ENCODE measurements at regions not wholly inside any gene's neighbourhood (a gene's known extent, or its start where the extent isn't known, plus 50 kb on each side); places are given as distances from the start of the nearest gene placed in this dataset.
A peak's percentile ranks its signal among the peaks of the same experiment; 100 is the strongest.

DNA sequence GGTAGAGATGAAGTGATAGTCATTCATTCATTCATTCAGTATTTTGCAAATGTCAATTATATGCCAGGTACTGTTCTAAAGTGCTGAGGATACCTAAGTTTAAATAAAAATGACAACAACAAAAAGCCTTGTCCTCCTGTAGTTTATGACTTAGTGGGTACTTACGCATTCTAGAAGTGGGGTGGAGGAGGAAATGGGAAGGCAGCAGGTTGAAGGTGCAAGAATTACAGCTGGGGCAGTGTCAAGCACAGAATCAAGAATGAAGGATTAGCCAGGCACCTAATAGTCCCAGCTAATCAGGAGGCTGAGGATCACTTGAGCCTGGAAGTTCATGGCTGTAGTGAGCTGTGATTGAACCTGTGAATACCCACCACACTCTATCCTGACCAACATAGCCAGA is 90.7 kb upstream of the STARD13 start:
- ATAC-seq, result no peak
- Histone ChIP-seq H3K9me3 (no peaks in the 10 kb centered on the region), H3K36me3 (replicated peaks in 1 of 2; ENCODE audit: insufficient read depth in 1 of 2, low read depth in 2 of 2) (no peaks in the 10 kb centered on the region), H3K27ac (peak overlapping the region in 1 of 4 donors; percentile 13), H3K4me3 (no peak overlapping the region), H3K4me1 (peaks cover 41% of the 10 kb centered on the region), H3K27me3 (no peaks in the 10 kb centered on the region)
- DNase-seq, result no peak
- WGBS, 2 donors, result 86 to 100% methylated on average over 1 of the region's 1 CpG
- no peak for TF ChIP-seq POLR2A (IDR thresholded peaks at IDR 0.05)
- TF ChIP-seq, protein P1, sequence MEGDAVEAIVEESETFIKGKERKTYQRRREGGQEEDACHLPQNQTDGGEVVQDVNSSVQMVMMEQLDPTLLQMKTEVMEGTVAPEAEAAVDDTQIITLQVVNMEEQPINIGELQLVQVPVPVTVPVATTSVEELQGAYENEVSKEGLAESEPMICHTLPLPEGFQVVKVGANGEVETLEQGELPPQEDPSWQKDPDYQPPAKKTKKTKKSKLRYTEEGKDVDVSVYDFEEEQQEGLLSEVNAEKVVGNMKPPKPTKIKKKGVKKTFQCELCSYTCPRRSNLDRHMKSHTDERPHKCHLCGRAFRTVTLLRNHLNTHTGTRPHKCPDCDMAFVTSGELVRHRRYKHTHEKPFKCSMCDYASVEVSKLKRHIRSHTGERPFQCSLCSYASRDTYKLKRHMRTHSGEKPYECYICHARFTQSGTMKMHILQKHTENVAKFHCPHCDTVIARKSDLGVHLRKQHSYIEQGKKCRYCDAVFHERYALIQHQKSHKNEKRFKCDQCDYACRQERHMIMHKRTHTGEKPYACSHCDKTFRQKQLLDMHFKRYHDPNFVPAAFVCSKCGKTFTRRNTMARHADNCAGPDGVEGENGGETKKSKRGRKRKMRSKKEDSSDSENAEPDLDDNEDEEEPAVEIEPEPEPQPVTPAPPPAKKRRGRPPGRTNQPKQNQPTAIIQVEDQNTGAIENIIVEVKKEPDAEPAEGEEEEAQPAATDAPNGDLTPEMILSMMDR (IDR thresholded peaks at IDR 0.05), result no peak
- intact Hi-C loops (cut with DNase I), result no loop called here

DNA sequence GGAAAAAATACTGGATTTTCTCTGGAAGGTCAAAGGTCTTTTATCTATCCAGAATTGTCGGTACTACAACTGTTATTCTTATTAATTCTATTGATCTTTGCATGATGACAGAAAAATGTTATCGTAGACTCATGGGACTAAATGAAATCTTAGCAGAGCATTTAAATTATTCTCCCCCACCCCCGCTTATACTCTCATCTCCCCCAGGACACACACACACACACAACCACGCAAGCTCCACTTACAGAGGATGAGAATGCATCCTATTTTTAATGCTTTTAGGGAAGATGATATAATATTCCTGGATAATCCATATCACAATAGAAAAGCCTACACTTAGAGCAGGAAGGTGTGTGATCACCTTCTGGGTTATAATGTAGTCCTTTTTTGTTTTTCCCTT is 91.9 kb upstream of the STARD13 start:
- Histone ChIP-seq H3K27me3 (no peaks in the 10 kb centered on the region), H3K9me3 (no peaks in the 10 kb centered on the region), H3K4me1 (peaks cover 50% of the 10 kb centered on the region), H3K4me3 (no peak overlapping the region), H3K36me3 (replicated peaks in 1 of 2; ENCODE audit: insufficient read depth in 1 of 2, low read depth in 2 of 2) (no peaks in the 10 kb centered on the region), H3K27ac (peak overlapping the region in 3 of 4 donors; percentile 25 to 66 (median 58))
- TF ChIP-seq POLR2A (IDR thresholded peaks at IDR 0.05), result no peak
- TF ChIP-seq, protein P1 (IDR thresholded peaks at IDR 0.05), result no peak
- intact Hi-C loops (cut with DNase I), result no loop called here
- no peak for ATAC-seq
- WGBS, 2 donors, result 42 to 46% methylated on average over 4 of the region's 4 CpGs
- no peak for DNase-seq

DNA sequence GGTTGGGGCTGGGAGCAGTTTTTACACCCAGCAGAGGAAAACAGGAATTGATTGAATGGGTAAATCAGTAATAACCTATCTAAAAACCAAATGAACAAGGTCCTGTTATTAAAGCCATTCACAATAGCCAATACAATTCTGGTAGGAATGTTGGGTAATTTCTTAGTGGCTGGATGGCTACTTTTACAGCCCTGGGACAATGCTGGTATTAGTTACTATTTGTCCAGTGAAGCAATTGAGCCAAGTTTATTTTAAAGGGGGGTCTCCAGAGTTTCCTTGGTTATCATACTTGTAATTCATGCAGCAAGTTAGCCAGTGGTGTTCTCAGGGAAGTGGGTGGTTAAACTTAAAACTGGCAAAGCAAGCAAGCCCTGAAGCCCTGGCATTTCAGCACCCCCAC is 92.3 kb upstream of the STARD13 start:
- no peak for TF ChIP-seq POLR2A (IDR thresholded peaks at IDR 0.05)
- TF ChIP-seq, protein P1 (IDR thresholded peaks at IDR 0.05), result no peak
- intact Hi-C loops (cut with DNase I), result no loop called here
- Histone ChIP-seq H3K27ac (peak overlapping the region in 3 of 4 donors; percentile 25 to 66 (median 58)), H3K4me1 (peaks cover 54% of the 10 kb centered on the region), H3K27me3 (no peaks in the 10 kb centered on the region), H3K36me3 (replicated peaks in 1 of 2; ENCODE audit: insufficient read depth in 1 of 2, low read depth in 2 of 2) (no peaks in the 10 kb centered on the region), H3K4me3 (no peak overlapping the region), H3K9me3 (no peaks in the 10 kb centered on the region)
- DNase-seq, result no peak
- ATAC-seq, result peak; percentile 76

DNA sequence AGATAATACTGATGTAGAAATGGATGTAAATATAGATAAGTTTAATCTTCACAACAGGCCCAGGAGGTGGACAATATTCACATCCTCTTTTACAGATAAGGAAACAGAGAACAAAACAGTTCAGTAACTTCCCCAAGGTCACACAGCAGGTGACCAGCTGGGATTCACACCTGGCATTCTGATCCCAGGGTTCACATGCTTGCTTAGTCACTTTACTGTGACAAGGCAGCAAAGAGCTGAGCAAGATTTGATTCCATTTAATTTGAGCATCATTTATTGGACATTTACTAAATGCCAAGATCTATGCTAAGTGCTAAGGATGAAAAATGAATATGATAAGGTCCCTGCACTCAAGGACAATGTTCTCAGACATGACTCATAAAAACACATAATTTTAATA is 94.1 kb upstream of the STARD13 start:
- TF ChIP-seq, protein P1 (IDR thresholded peaks at IDR 0.05), result no peak
- no peak for TF ChIP-seq POLR2A (IDR thresholded peaks at IDR 0.05)
- Histone ChIP-seq H3K36me3 (replicated peaks in 1 of 2; ENCODE audit: insufficient read depth in 1 of 2, low read depth in 2 of 2) (no peaks in the 10 kb centered on the region), H3K4me1 (peaks cover 69% of the 10 kb centered on the region), H3K27me3 (no peaks in the 10 kb centered on the region), H3K9me3 (no peaks in the 10 kb centered on the region), H3K27ac (peak overlapping the region in 2 of 4 donors; percentile 58 to 62), H3K4me3 (no peak overlapping the region)
- peak; percentile 19 for ATAC-seq
- peak; percentile 59 to 73 (median 66) for DNase-seq
- intact Hi-C loops (cut with DNase I), result no loop called here

DNA sequence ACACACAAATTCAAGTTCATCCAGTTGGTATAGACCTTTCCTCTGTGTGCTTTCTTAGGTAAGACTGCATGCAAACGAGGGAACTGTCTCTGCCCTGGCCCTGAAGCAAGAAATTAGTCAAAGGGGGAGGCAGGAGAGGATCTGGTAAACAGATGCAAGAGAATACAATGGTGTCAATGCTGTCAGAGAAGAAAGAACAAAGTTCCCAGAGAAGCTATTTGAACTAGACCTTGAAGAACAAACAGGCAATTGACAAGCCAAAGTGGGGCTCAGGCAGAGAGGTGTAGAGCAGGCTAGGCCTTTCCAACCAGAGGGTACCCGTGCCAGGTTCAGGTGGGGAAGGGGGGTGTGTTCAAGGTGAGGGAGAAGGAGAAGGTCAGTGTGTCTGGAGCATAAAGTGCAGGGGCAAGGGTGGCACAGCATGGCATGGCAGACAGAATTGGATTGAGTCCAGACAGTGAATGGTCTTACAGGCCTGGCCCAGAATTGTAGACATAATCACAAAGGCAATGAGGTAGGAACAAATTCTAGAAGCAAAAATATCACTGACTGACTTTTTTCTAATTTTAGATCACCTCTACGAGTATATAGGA is 95.0 kb upstream of the STARD13 start:
- no peaks in the 10 kb centered on the region for H3K9me3 ChIP-seq
- TF ChIP-seq POLR2A (IDR thresholded peaks at IDR 0.05), result no peak
- TF ChIP-seq, protein P1 (IDR thresholded peaks at IDR 0.05), result no peak
- no peak overlapping the region for H3K4me3 ChIP-seq
- intact Hi-C loops (cut with DNase I), result no loop called here
- peak overlapping the region in 3 of 4 donors; percentile 55 to 62 (median 58) for H3K27ac ChIP-seq
- 40 to 42% methylated on average over 3 of the region's 3 CpGs for WGBS, 2 donors
- H3K4me1 ChIP-seq, result peaks cover 76% of the 10 kb centered on the region
- H3K27me3 ChIP-seq, result no peaks in the 10 kb centered on the region
- H3K36me3 ChIP-seq (replicated peaks in 1 of 2; ENCODE audit: insufficient read depth in 1 of 2, low read depth in 2 of 2), result no peaks in the 10 kb centered on the region
- ATAC-seq (no peak), DNase-seq (peak in 2 of 4 donors; percentile 24 to 39)
